ENCODE measurements at regions not wholly inside any gene's neighbourhood (a gene's known extent, or its start where the extent isn't known, plus 50 kb on each side); places are given as distances from the start of the nearest gene placed in this dataset.

DNA sequence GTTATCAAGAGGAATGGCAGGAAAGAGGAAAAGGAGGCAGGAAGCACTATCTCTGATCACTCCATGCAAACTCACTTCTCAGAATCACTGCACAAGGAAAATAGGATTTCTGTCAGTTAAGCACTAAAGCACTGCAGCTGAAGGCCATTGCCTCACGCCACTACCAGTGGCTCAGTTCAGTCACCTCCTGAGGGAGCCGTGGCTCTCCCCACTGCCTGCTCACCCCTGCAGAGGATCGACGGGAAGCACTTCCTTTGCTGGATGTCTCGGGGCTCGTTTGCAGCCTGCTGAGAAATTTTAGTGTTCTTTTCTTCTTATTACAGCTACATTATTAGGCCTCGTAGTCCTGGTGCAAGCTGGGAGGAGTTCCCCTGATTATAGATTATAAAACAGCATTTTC lies 90.1 kb upstream of the ADCY1 start:
- DNase-seq (ENCODE audit: low spot score) (no peak), ATAC-seq (ENCODE audit: low read depth) (no peak)
- Histone ChIP-seq H3K27me3 (ENCODE audit: insufficient read depth, poor library complexity, severe bottlenecking) (peaks cover 21% of the 10 kb centered on the region), H3K27ac (ENCODE audit: poor library complexity, severe bottlenecking) (no peak overlapping the region), H3K4me3 (ENCODE audit: severe bottlenecking) (no peak overlapping the region), H3K9me3 (ENCODE audit: severe bottlenecking) (no peaks in the 10 kb centered on the region), H3K4me1 (ENCODE audit: insufficient read depth, poor library complexity, severe bottlenecking) (no peaks in the 10 kb centered on the region), H3K36me3 (ENCODE audit: low read depth) (no peaks in the 10 kb centered on the region)
- TF ChIP-seq, protein P1, sequence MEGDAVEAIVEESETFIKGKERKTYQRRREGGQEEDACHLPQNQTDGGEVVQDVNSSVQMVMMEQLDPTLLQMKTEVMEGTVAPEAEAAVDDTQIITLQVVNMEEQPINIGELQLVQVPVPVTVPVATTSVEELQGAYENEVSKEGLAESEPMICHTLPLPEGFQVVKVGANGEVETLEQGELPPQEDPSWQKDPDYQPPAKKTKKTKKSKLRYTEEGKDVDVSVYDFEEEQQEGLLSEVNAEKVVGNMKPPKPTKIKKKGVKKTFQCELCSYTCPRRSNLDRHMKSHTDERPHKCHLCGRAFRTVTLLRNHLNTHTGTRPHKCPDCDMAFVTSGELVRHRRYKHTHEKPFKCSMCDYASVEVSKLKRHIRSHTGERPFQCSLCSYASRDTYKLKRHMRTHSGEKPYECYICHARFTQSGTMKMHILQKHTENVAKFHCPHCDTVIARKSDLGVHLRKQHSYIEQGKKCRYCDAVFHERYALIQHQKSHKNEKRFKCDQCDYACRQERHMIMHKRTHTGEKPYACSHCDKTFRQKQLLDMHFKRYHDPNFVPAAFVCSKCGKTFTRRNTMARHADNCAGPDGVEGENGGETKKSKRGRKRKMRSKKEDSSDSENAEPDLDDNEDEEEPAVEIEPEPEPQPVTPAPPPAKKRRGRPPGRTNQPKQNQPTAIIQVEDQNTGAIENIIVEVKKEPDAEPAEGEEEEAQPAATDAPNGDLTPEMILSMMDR (IDR thresholded peaks at IDR 0.05; ENCODE audit: poor library complexity, severe bottlenecking) = no peak

DNA sequence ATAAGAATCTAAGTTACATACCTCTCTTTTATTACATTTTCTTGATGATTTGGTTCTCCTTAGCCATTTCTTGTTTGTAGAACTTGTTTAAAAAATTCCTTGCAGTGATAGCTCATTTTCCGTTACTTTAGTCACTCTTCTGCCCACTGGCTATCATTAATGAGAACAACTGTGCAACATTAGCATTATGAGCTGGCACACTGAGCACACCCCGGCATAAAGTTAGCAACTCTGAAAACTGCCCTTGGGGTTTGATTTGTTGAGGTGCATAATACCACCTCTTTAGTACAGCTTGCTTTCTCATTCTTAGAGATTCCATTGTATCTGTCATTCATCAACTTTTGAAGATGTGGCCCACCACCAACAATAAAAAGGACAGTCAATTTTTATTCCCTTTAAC lies 87.6 kb upstream of the ADCY1 start:
- Histone ChIP-seq H3K27ac (ENCODE audit: poor library complexity, severe bottlenecking) (no peak overlapping the region), H3K4me1 (ENCODE audit: insufficient read depth, poor library complexity, severe bottlenecking) (no peaks in the 10 kb centered on the region), H3K27me3 (ENCODE audit: insufficient read depth, poor library complexity, severe bottlenecking) (peaks cover 24% of the 10 kb centered on the region), H3K9me3 (ENCODE audit: severe bottlenecking) (no peaks in the 10 kb centered on the region), H3K4me3 (ENCODE audit: severe bottlenecking) (no peak overlapping the region), H3K36me3 (ENCODE audit: low read depth) (no peaks in the 10 kb centered on the region)
- ATAC-seq (ENCODE audit: low read depth) = no peak
- DNase-seq (ENCODE audit: low spot score) = no peak
- TF ChIP-seq, protein P1 (IDR thresholded peaks at IDR 0.05; ENCODE audit: poor library complexity, severe bottlenecking) = no peak

DNA sequence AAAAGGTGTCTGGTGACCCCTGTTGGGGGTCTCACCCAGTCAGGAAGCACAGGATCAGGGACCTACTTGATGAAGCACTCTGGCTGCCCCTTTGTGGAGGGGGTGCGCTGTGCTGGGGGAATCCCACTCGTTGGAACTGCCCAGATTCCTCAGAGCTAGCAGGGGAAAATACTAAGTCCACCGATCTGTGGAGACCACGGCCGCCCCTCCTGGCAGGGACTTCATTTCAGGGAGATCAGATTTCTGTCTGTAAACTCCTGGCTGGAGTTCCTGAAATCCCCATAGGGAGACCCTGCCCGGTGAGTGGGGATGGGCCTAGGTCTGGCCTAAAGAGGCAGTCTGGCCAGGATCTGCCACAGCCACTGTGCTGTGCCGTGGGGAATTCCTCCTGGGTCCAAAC lies 79.3 kb upstream of the ADCY1 start:
- Histone ChIP-seq H3K4me1 (ENCODE audit: insufficient read depth, poor library complexity, severe bottlenecking) (no peaks in the 10 kb centered on the region), H3K27me3 (ENCODE audit: insufficient read depth, poor library complexity, severe bottlenecking) (peaks cover 53% of the 10 kb centered on the region), H3K9me3 (ENCODE audit: severe bottlenecking) (no peaks in the 10 kb centered on the region), H3K36me3 (ENCODE audit: low read depth) (no peaks in the 10 kb centered on the region), H3K27ac (ENCODE audit: poor library complexity, severe bottlenecking) (no peak overlapping the region), H3K4me3 (ENCODE audit: severe bottlenecking) (no peak overlapping the region)
- TF ChIP-seq, protein P1 (IDR thresholded peaks at IDR 0.05; ENCODE audit: poor library complexity, severe bottlenecking) = no peak
- no peak for ATAC-seq (ENCODE audit: low read depth)
- DNase-seq (ENCODE audit: low spot score) = no peak

DNA sequence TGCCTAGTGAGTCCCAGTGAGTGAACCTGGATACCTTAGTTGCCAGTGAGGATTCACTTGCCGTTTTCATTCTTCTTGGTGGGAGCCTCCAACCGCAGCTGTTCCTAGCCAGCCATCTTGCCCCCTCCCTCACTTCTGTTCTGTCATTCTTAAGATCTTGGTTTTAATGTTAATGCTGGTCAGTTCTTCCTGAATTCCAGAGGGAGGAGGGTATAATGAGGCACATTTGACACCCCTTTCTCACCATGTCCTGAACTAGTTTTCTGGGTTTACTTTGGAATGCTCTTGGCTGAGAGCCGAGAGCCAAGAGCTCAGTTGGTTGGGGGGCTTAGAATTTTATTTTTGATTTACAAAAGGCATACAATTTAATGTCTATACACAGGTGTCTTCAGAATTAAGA lies 78.5 kb upstream of the ADCY1 start:
- no peak for DNase-seq (ENCODE audit: low spot score)
- Histone ChIP-seq H3K4me3 (ENCODE audit: severe bottlenecking) (no peak overlapping the region), H3K4me1 (ENCODE audit: insufficient read depth, poor library complexity, severe bottlenecking) (no peaks in the 10 kb centered on the region), H3K27me3 (ENCODE audit: insufficient read depth, poor library complexity, severe bottlenecking) (peaks cover 56% of the 10 kb centered on the region), H3K36me3 (ENCODE audit: low read depth) (no peaks in the 10 kb centered on the region), H3K27ac (ENCODE audit: poor library complexity, severe bottlenecking) (no peak overlapping the region), H3K9me3 (ENCODE audit: severe bottlenecking) (no peaks in the 10 kb centered on the region)
- TF ChIP-seq, protein P1 (IDR thresholded peaks at IDR 0.05; ENCODE audit: poor library complexity, severe bottlenecking) = no peak
- ATAC-seq (ENCODE audit: low read depth) = no peak

DNA sequence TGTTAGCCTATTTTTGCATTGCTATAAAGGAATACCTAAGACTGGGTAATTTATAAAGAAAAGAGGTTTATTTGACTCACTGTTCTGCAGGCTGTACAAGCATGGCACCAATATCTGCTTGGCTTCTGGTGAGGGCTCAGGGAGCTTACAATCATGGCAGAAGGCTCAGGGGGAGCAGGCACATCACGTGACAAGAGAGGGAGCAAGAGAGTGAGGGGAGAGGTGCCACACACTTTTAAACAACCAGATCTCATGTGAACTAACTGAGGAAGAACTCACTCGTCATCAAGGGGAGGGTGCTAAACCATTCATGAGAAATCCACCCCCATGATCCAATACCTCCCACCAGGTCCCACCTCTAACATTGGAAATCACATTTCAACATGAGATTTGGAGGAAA lies 73.9 kb upstream of the ADCY1 start:
- Histone ChIP-seq H3K36me3 (ENCODE audit: low read depth) (no peaks in the 10 kb centered on the region), H3K27me3 (ENCODE audit: insufficient read depth, poor library complexity, severe bottlenecking) (peaks cover 40% of the 10 kb centered on the region), H3K4me3 (ENCODE audit: severe bottlenecking) (no peak overlapping the region), H3K27ac (ENCODE audit: poor library complexity, severe bottlenecking) (no peak overlapping the region), H3K4me1 (ENCODE audit: insufficient read depth, poor library complexity, severe bottlenecking) (no peaks in the 10 kb centered on the region), H3K9me3 (ENCODE audit: severe bottlenecking) (no peaks in the 10 kb centered on the region)
- TF ChIP-seq, protein P1 (IDR thresholded peaks at IDR 0.05; ENCODE audit: poor library complexity, severe bottlenecking) = no peak
- ATAC-seq (ENCODE audit: low read depth) (no peak), DNase-seq (ENCODE audit: low spot score) (no peak)

Measured in RWPE2 (cell line).